Loucy (cell line): ENCODE measurements at regions not wholly inside any gene's neighbourhood (a gene's known extent, or its start where the extent isn't known, plus 50 kb on each side); places are given as distances from the start of the nearest gene placed in this dataset.

Experiments
- H2AFZ ChIP-seq: fragments of 200-600 bp; sonication (generic); 2 replicates; pipeline ENCODE4 v1.6.0; 2016; ENCODE audit warnings: antibody characterized with exemption, mild to moderate bottlenecking, low read length, moderate library complexity
- H3F3A ChIP-seq: fragments of 200-600 bp; 2 replicates; pipeline ENCODE4 v1.6.0; 2016; ENCODE audit warnings: antibody characterized with exemption, low read depth, mild to moderate bottlenecking
- H3K27me3 ChIP-seq: fragments of 200-600 bp; sonication (generic); 2 replicates; pipeline ENCODE4 v1.6.1; 2014; ENCODE audit warnings: low read length, mild to moderate bottlenecking; ENCODE audit not compliant: insufficient read depth, poor library complexity, severe bottlenecking
- H3K36me3 ChIP-seq: fragments of 200-600 bp; sonication (generic); 2 replicates; pipeline ENCODE4 v1.6.1; 2016; ENCODE audit warnings: low read length; ENCODE audit not compliant: insufficient read depth
- H3K4me1 ChIP-seq: fragments of 200-600 bp; sonication (generic); 2 replicates; pipeline ENCODE4 v1.5.1; 2014; ENCODE audit warnings: low read length, mild to moderate bottlenecking; ENCODE audit not compliant: insufficient read depth, poor library complexity, severe bottlenecking
- H3K4me2 ChIP-seq: fragments of 200-600 bp; sonication (generic); 2 replicates; pipeline ENCODE4 v1.6.0; 2014; ENCODE audit warnings: antibody characterized with exemption, low read length, low read depth, mild to moderate bottlenecking; ENCODE audit not compliant: poor library complexity, severe bottlenecking
- H3K4me3 ChIP-seq: fragments of 200-600 bp; sonication (generic); 2 replicates; pipeline ENCODE4 v1.5.1; 2014; ENCODE audit warnings: low read length, mild to moderate bottlenecking, mixed read lengths; ENCODE audit not compliant: poor library complexity, severe bottlenecking
- H3K79me2 ChIP-seq: fragments of 200-600 bp; sonication (generic); 2 replicates; pipeline ENCODE4 v1.6.1; 2014; ENCODE audit warnings: low read length; ENCODE audit not compliant: insufficient read depth
- H3K9ac ChIP-seq: fragments of 200-600 bp; sonication (generic); 2 replicates; pipeline ENCODE4 v1.6.0; 2014; ENCODE audit warnings: mild to moderate bottlenecking, low read depth, low read length, moderate library complexity; ENCODE audit not compliant: poor library complexity, severe bottlenecking
- H3K9me2 ChIP-seq: fragments of 200-600 bp; sonication (generic); replicated peaks from 2 replicates; pipeline ENCODE4 v1.6.1; 2016; ENCODE audit warnings: low read depth, low read length, mixed read lengths
- H3K9me3 ChIP-seq: fragments of 200-600 bp; sonication (generic); 2 replicates; pipeline ENCODE4 v1.6.1; 2014; ENCODE audit warnings: mild to moderate bottlenecking, antibody characterized with exemption, low read length, low read depth; ENCODE audit not compliant: insufficient read depth
- H4K20me1 ChIP-seq: fragments of 200-600 bp; sonication (generic); 2 replicates; pipeline ENCODE4 v1.6.0; 2014; ENCODE audit warnings: antibody characterized with exemption, low read length, mild to moderate bottlenecking; ENCODE audit not compliant: insufficient read depth, poor library complexity, severe bottlenecking
- EZH2phosphoT487 ChIP-seq: fragments of 200-600 bp; IDR thresholded peaks from 2 replicates; pipeline ENCODE4 v1.6.1; 2018; ENCODE audit warnings: antibody characterized with exemption, mild to moderate bottlenecking, moderate library complexity, borderline replicate concordance
- TF ChIP-seq, protein P1 (sequence below): fragments of 200-600 bp; sonication (generic); conservative IDR thresholded peaks from 2 replicates; pipeline ENCODE4 v1.5.1; 2014; ENCODE audit warnings: mild to moderate bottlenecking, antibody characterized with exemption, low read length

DNA sequence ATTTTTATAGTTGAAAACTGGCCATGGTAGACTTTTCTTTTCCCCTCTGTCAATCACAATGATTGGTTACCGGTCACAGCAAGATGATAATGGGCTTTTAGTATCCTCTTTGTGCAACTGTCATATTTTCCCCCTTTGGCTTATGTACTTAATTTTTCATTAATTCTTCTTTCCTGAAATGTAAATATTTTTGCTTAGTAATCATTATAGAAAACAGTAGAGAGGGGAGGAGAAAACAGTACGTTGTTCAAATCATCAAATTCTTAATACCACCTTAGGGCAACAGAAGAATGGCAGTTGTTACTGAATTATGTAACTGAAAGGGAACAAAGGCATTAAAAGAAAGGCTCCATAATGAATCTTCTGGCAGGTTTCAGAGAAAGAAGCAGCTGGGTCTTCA lies 699.0 kb downstream of the METTL4 start:
- Histone ChIP-seq H3K27me3 (no peaks in the 10 kb centered on the region), H3K9me2 (no peaks in the 10 kb centered on the region), H3K36me3 (no peaks in the 10 kb centered on the region), H3K9me3 (no peaks in the 10 kb centered on the region), H3K4me3 (no peak overlapping the region), H2AFZ (no peak overlapping the region), H3K4me2 (no peak overlapping the region), H3K79me2 (no peaks in the 10 kb centered on the region), H3K4me1 (no peaks in the 10 kb centered on the region), H3F3A (no peaks in the 10 kb centered on the region), H4K20me1 (no peaks in the 10 kb centered on the region), H3K9ac (no peak overlapping the region)
- TF ChIP-seq EZH2phosphoT487 = no peak
- TF ChIP-seq, protein P1, sequence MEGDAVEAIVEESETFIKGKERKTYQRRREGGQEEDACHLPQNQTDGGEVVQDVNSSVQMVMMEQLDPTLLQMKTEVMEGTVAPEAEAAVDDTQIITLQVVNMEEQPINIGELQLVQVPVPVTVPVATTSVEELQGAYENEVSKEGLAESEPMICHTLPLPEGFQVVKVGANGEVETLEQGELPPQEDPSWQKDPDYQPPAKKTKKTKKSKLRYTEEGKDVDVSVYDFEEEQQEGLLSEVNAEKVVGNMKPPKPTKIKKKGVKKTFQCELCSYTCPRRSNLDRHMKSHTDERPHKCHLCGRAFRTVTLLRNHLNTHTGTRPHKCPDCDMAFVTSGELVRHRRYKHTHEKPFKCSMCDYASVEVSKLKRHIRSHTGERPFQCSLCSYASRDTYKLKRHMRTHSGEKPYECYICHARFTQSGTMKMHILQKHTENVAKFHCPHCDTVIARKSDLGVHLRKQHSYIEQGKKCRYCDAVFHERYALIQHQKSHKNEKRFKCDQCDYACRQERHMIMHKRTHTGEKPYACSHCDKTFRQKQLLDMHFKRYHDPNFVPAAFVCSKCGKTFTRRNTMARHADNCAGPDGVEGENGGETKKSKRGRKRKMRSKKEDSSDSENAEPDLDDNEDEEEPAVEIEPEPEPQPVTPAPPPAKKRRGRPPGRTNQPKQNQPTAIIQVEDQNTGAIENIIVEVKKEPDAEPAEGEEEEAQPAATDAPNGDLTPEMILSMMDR = no peak

DNA sequence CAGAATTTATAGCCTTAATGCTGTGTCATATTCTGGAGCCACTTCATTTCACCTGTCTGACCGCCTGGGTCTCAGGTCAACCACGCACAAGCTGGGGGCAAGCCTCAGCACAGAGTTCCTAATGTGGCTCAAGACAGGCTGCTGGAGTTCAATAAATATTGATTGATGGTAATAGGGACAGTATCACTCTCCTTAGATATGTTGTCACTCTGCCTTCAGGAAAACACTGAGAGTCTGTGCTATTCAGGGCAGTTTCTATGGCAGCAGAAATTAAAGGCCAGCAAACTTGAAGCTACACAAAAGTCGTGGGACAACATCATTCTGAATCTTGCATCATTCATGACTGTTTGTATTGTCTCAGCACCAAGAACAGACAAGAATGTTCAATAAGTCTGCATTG lies 696.1 kb downstream of the METTL4 start:
- TF ChIP-seq, protein P1 = no peak
- no peak for TF ChIP-seq EZH2phosphoT487

DNA sequence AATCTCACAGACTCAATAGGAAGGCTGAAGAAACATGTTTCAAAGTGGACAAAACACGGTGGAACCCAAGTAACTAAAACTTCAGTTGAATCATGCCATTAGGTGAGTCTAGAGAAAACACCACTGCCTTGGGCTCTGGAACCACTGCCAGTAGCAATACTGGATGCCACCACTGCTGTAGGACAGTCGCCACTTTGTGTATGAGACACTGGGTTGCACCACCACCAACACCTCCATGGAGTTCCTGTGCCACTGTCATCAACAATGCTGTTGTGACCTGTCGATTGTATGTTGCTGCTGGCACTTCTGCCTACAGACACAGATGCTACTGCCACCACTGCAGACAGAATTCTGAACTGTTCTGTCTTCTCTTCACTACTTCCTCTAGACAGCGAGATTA lies 686.7 kb downstream of the METTL4 start:
- no peaks in the 10 kb centered on the region for H3K4me1 ChIP-seq
- no peaks in the 10 kb centered on the region for H3K9me3 ChIP-seq

More for the DNA sequence above, 696.1 kb downstream of the METTL4 start:
- H3K79me2 ChIP-seq = no peaks in the 10 kb centered on the region
- no peaks in the 10 kb centered on the region for H3K4me1 ChIP-seq
- H3K36me3 ChIP-seq = no peaks in the 10 kb centered on the region
- H3K9ac ChIP-seq = no peak overlapping the region
- no peaks in the 10 kb centered on the region for H3K9me3 ChIP-seq
- H3K27me3 ChIP-seq = no peaks in the 10 kb centered on the region
- H4K20me1 ChIP-seq = no peaks in the 10 kb centered on the region
- no peak overlapping the region for H3K4me2 ChIP-seq
- no peak overlapping the region for H3K4me3 ChIP-seq
- H2AFZ ChIP-seq = no peak overlapping the region
- no peaks in the 10 kb centered on the region for H3F3A ChIP-seq
- H3K9me2 ChIP-seq = no peaks in the 10 kb centered on the region

More for the DNA sequence above, 686.7 kb downstream of the METTL4 start:
- H3K79me2 ChIP-seq = no peaks in the 10 kb centered on the region
- TF ChIP-seq, protein P1 = no peak
- no peak for TF ChIP-seq EZH2phosphoT487
- H3K27me3 ChIP-seq = no peaks in the 10 kb centered on the region
- no peak overlapping the region for H3K4me3 ChIP-seq
- no peak overlapping the region for H3K4me2 ChIP-seq
- no peak overlapping the region for H2AFZ ChIP-seq
- H3K9ac ChIP-seq = no peak overlapping the region
- no peaks in the 10 kb centered on the region for H3K9me2 ChIP-seq
- H3K36me3 ChIP-seq = no peaks in the 10 kb centered on the region
- no peaks in the 10 kb centered on the region for H4K20me1 ChIP-seq
- no peaks in the 10 kb centered on the region for H3F3A ChIP-seq
